Keratinocyte (primary cell): ENCODE measurements at regions not wholly inside any gene's neighbourhood (a gene's known extent, or its start where the extent isn't known, plus 50 kb on each side); places are given as distances from the start of the nearest gene placed in this dataset.

Experiments
- EZH2 ChIP-seq: IDR thresholded peaks from one replicate; pipeline ENCODE4 v1.6.1; 2012; ENCODE audit warnings: inconsistent platforms, mild to moderate bottlenecking, low read length, moderate library complexity
- TF ChIP-seq, protein P1 (sequence below), 3 experiments: IDR thresholded peaks in 1 of 3; conservative IDR thresholded peaks in 1 of 3; optimal IDR thresholded peaks in 1 of 3; 2 replicates in 2 of 3; 3 replicates in 1 of 3; pipeline versions ENCODE3 to v1.5.1; 2011; ENCODE audit warnings: low read length in 3 of 3, mild to moderate bottlenecking in 3 of 3, moderate library complexity in 2 of 3, control low read depth in 1 of 3, inconsistent platforms in 1 of 3; ENCODE audit not compliant: insufficient read depth in 2 of 3; ENCODE audit errors: extremely low read depth in 1 of 3

DNA sequence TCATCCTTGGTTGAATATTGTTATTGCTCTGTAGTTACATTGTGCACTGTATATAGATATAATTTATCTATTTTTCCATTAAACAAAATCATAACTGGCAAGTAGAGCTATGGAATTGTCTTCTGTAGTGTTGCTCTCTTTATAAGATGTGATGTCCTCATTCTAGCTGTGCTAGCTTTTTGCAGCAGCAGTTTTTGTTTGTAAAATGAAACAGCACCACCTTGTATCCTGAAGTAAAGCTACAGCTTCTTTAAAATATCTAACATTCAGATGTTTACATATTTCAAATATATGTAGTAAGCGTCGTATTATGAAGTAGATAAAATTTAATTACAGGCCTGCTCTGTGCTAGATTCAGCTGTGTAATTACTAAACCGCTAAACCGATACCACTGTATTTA, 328.8 kb upstream of the MANEA start:
- TF ChIP-seq, protein P1, sequence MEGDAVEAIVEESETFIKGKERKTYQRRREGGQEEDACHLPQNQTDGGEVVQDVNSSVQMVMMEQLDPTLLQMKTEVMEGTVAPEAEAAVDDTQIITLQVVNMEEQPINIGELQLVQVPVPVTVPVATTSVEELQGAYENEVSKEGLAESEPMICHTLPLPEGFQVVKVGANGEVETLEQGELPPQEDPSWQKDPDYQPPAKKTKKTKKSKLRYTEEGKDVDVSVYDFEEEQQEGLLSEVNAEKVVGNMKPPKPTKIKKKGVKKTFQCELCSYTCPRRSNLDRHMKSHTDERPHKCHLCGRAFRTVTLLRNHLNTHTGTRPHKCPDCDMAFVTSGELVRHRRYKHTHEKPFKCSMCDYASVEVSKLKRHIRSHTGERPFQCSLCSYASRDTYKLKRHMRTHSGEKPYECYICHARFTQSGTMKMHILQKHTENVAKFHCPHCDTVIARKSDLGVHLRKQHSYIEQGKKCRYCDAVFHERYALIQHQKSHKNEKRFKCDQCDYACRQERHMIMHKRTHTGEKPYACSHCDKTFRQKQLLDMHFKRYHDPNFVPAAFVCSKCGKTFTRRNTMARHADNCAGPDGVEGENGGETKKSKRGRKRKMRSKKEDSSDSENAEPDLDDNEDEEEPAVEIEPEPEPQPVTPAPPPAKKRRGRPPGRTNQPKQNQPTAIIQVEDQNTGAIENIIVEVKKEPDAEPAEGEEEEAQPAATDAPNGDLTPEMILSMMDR (optimal IDR thresholded peaks at IDR 0.05 in 1 of 3, IDR thresholded peaks at IDR 0.05 in 1 of 3, conservative IDR thresholded peaks at IDR 0.05 in 1 of 3; ENCODE audit: extremely low read depth in 1 of 3, insufficient read depth in 2 of 3, low read length in 3 of 3) = no peak
- TF ChIP-seq EZH2 = no peak
